Ovary (tissue), 3 donors: ENCODE measurements at regions not wholly inside any gene's neighbourhood (a gene's known extent, or its start where the extent isn't known, plus 50 kb on each side); places are given as distances from the start of the nearest gene placed in this dataset.

Experiments used
- EP300 ChIP-seq: sonication (generic); formaldehyde crosslinking; IDR thresholded peaks from one replicate; pipeline ENCODE4 v1.6.1; 2017; ENCODE audit warnings: antibody characterized with exemption
- POLR2A ChIP-seq: fragments of 450-650 bp; IDR thresholded peaks from one replicate; pipeline ENCODE4 v1.6.1; 2017; ENCODE audit warnings: antibody characterized with exemption, mild to moderate bottlenecking, moderate library complexity
- TF ChIP-seq, protein P1 (sequence below), 3 donors: fragments of 450-650 bp in 2 of 3; fragments of 200-600 bp in 1 of 3; IDR thresholded peaks; one replicate each; pipeline versions ENCODE4 v1.5.1 to v1.8.0; 2016 to 2022; ENCODE audit warnings: antibody characterized with exemption in 3 of 3, mild to moderate bottlenecking in 1 of 3
- donor health status: DM: no; HTN: no; CAD: no.

DNA sequence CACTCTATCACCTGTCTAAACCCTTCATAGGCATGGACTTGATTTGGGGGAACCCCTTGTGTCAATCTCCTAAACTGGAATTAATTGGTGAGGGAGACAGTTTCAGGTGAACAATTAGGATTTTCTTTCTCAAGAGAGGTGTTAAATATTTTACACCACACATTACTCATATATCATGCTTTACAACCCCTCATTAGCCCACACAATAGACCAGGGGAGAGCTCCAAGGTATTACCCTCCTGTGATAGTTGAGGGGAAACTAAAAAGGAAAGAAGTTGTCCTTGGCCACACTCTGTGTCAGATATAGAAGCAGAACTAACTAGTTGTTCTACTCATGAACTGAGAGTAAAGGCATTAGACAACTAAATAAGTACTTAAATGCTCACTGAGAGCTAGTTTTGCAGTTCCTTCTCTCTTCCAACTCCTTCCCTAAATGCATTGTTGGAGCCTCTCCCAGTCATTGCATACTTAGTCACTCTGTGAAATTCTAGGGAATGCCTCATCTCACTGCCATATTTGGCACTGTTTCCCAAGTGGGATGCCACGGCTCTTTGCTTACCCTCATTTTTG lies 183.7 kb upstream of the CEP162 start:
- TF ChIP-seq, protein P1, sequence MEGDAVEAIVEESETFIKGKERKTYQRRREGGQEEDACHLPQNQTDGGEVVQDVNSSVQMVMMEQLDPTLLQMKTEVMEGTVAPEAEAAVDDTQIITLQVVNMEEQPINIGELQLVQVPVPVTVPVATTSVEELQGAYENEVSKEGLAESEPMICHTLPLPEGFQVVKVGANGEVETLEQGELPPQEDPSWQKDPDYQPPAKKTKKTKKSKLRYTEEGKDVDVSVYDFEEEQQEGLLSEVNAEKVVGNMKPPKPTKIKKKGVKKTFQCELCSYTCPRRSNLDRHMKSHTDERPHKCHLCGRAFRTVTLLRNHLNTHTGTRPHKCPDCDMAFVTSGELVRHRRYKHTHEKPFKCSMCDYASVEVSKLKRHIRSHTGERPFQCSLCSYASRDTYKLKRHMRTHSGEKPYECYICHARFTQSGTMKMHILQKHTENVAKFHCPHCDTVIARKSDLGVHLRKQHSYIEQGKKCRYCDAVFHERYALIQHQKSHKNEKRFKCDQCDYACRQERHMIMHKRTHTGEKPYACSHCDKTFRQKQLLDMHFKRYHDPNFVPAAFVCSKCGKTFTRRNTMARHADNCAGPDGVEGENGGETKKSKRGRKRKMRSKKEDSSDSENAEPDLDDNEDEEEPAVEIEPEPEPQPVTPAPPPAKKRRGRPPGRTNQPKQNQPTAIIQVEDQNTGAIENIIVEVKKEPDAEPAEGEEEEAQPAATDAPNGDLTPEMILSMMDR (IDR thresholded peaks at IDR 0.05), result no peak
- TF ChIP-seq POLR2A (no peak), EP300 (no peak)
